Hepatocyte (in vitro differentiated cells): ENCODE measurements at regions not wholly inside any gene's neighbourhood (a gene's known extent, or its start where the extent isn't known, plus 50 kb on each side); places are given as distances from the start of the nearest gene placed in this dataset.

Source experiments
- CTCF ChIP-seq: fragments of 200-600 bp; sonication (generic); IDR thresholded peaks from 2 replicates; pipeline ENCODE4 v1.5.1; 2016; ENCODE audit warnings: antibody characterized with exemption, mild to moderate bottlenecking; ENCODE audit not compliant: poor library complexity
- EZH2 ChIP-seq: fragments of 200-600 bp; sonication (generic); IDR thresholded peaks from 2 replicates; pipeline ENCODE4 v1.6.1; 2016; ENCODE audit warnings: antibody characterized with exemption, mild to moderate bottlenecking, borderline replicate concordance
- EZH2phosphoT487 ChIP-seq: fragments of 200-600 bp; sonication (generic); IDR thresholded peaks from one replicate; pipeline ENCODE4 v1.6.1; 2018; ENCODE audit warnings: antibody characterized with exemption, mild to moderate bottlenecking, low read depth, moderate library complexity; ENCODE audit not compliant: unreplicated experiment, severe bottlenecking

- no peak for TF ChIP-seq CTCF
- TF ChIP-seq EZH2 = no peak
- no peak for TF ChIP-seq EZH2phosphoT487
Measured at GRCh38 chr5:2156358-2157059, 273.8 kb upstream of the IRX4 start.
